HG03432 (cell line): ENCODE measurements at regions not wholly inside any gene's neighbourhood (a gene's known extent, or its start where the extent isn't known, plus 50 kb on each side); places are given as distances from the start of the nearest gene placed in this dataset.
A peak's percentile ranks its signal among the peaks of the same experiment; 100 is the strongest.
"Not testable (repeated sequence)": the region's sequence is repeated elsewhere in the genome, so short reads cannot be mapped to it uniquely, and the experiment has no call there.

Experiments used
- ATAC-seq: cut with Tn5 transposase; IDR thresholded peaks from one replicate; pipeline ENCODE4 v1.9.1; 2021; ENCODE audit warnings: mild to moderate bottlenecking, moderate library complexity; ENCODE audit not compliant: unreplicated experiment

- ATAC-seq, result no peak
Observed at GRCh38 chr5:118303296-118303695, 685.1 kb downstream of the DTWD2 start.

GRCh38 chr5:118302786-118303185 lies 685.6 kb downstream of the DTWD2 start:
- no peak for ATAC-seq

GRCh38 chr5:118301696-118302095 lies 686.7 kb downstream of the DTWD2 start:
- ATAC-seq, result no peak

GRCh38 chr5:118295045-118295444 lies 693.3 kb downstream of the DTWD2 start:
- no peak for ATAC-seq

GRCh38 chr5:118293378-118293777 lies 695.0 kb downstream of the DTWD2 start:
- peak; percentile 59 for ATAC-seq

GRCh38 chr5:118290204-118290603 lies 698.1 kb downstream of the DTWD2 start:
- ATAC-seq, result no peak

GRCh38 chr5:118284230-118284629 lies 704.1 kb downstream of the DTWD2 start:
- not testable (repeated sequence) for ATAC-seq

GRCh38 chr5:118282480-118283038 lies 705.8 kb downstream of the DTWD2 start:
- ATAC-seq, result not testable (repeated sequence)

- no peak for ATAC-seq
Observed at GRCh38 chr5:118279540-118280294, 708.6 kb downstream of the DTWD2 start.

- no peak for ATAC-seq
Observed at GRCh38 chr5:118270526-118270925, 717.8 kb downstream of the DTWD2 start.

GRCh38 chr5:118258223-118258622 lies 730.1 kb downstream of the DTWD2 start:
- ATAC-seq, result no peak

- no peak for ATAC-seq
Observed at GRCh38 chr5:118257066-118257465, 731.3 kb downstream of the DTWD2 start.

GRCh38 chr5:118253225-118254061 lies 734.9 kb downstream of the DTWD2 start:
- no peak for ATAC-seq

GRCh38 chr5:118249386-118249785 lies 739.0 kb downstream of the DTWD2 start:
- peak; percentile 73 for ATAC-seq

GRCh38 chr5:118247458-118247857 lies 740.9 kb downstream of the DTWD2 start:
- no peak for ATAC-seq

GRCh38 chr5:118243613-118244012 lies 744.7 kb downstream of the DTWD2 start:
- ATAC-seq, result no peak

GRCh38 chr5:118243068-118243467 lies 745.3 kb downstream of the DTWD2 start:
- no peak for ATAC-seq

GRCh38 chr5:118236108-118236849 lies 752.1 kb downstream of the DTWD2 start:
- ATAC-seq, result peak; percentile 83

GRCh38 chr5:118233606-118234005 lies 754.7 kb downstream of the DTWD2 start:
- ATAC-seq, result no peak

GRCh38 chr5:118228489-118228888 lies 759.9 kb downstream of the DTWD2 start:
- ATAC-seq, result no peak

GRCh38 chr5:118224546-118224945 lies 763.8 kb downstream of the DTWD2 start:
- ATAC-seq, result no peak
